ENCODE measurements at regions not wholly inside any gene's neighbourhood (a gene's known extent, or its start where the extent isn't known, plus 50 kb on each side); places are given as distances from the start of the nearest gene placed in this dataset.

GRCh38 chr3:55242921-55243320 is 244.2 kb downstream of the WNT5A start:
- Mint-ChIP-seq H3K27ac (ENCODE audit: unreplicated experiment) (no peak overlapping the region), H3K4me3 (ENCODE audit: unreplicated experiment) (no peak overlapping the region), H3K27me3 (ENCODE audit: unreplicated experiment) (no peaks in the 10 kb centered on the region), H3K4me1 (ENCODE audit: unreplicated experiment) (no peaks in the 10 kb centered on the region), H3K36me3 (ENCODE audit: unreplicated experiment) (no peaks in the 10 kb centered on the region), H3K9me3 (ENCODE audit: unreplicated experiment) (no peaks in the 10 kb centered on the region)
- no peak for TF ChIP-seq CTCF (IDR thresholded peaks at IDR 0.05)
- no peak for DNase-seq (ENCODE audit: extremely low spot score, unreplicated experiment)

GRCh38 chr3:55241098-55241497 is 246.0 kb downstream of the WNT5A start:
- DNase-seq (ENCODE audit: extremely low spot score, unreplicated experiment): no peak
- Mint-ChIP-seq H3K9me3 (ENCODE audit: unreplicated experiment) (no peaks in the 10 kb centered on the region), H3K27me3 (ENCODE audit: unreplicated experiment) (no peaks in the 10 kb centered on the region), H3K4me3 (ENCODE audit: unreplicated experiment) (no peak overlapping the region), H3K36me3 (ENCODE audit: unreplicated experiment) (no peaks in the 10 kb centered on the region), H3K4me1 (ENCODE audit: unreplicated experiment) (no peaks in the 10 kb centered on the region), H3K27ac (ENCODE audit: unreplicated experiment) (no peak overlapping the region)
- no peak for TF ChIP-seq CTCF (IDR thresholded peaks at IDR 0.05)

- Mint-ChIP-seq H3K4me1 (ENCODE audit: unreplicated experiment) (no peaks in the 10 kb centered on the region), H3K36me3 (ENCODE audit: unreplicated experiment) (no peaks in the 10 kb centered on the region), H3K27me3 (ENCODE audit: unreplicated experiment) (peaks cover 2% of the 10 kb centered on the region), H3K4me3 (ENCODE audit: unreplicated experiment) (no peak overlapping the region), H3K27ac (ENCODE audit: unreplicated experiment) (no peak overlapping the region), H3K9me3 (ENCODE audit: unreplicated experiment) (no peaks in the 10 kb centered on the region)
- no peak for DNase-seq (ENCODE audit: extremely low spot score, unreplicated experiment)
- no peak for TF ChIP-seq CTCF (IDR thresholded peaks at IDR 0.05)
Observed at GRCh38 chr3:55235416-55235815, 251.7 kb downstream of the WNT5A start.

- H3K9me3 Mint-ChIP-seq (ENCODE audit: unreplicated experiment): peaks cover 8% of the 10 kb centered on the region
- H3K4me1 Mint-ChIP-seq (ENCODE audit: unreplicated experiment): no peaks in the 10 kb centered on the region
- H3K27ac Mint-ChIP-seq (ENCODE audit: unreplicated experiment): no peak overlapping the region
- no peak for DNase-seq (ENCODE audit: extremely low spot score, unreplicated experiment)
- no peaks in the 10 kb centered on the region for H3K27me3 Mint-ChIP-seq (ENCODE audit: unreplicated experiment)
- TF ChIP-seq CTCF (IDR thresholded peaks at IDR 0.05): no peak
- H3K36me3 Mint-ChIP-seq (ENCODE audit: unreplicated experiment): no peaks in the 10 kb centered on the region
- H3K4me3 Mint-ChIP-seq (ENCODE audit: unreplicated experiment): no peak overlapping the region
Observed at GRCh38 chr3:55226696-55227095, 260.4 kb downstream of the WNT5A start.

GRCh38 chr3:55218577-55218976 is 268.5 kb downstream of the WNT5A start:
- Mint-ChIP-seq H3K27ac (ENCODE audit: unreplicated experiment) (no peak overlapping the region), H3K4me3 (ENCODE audit: unreplicated experiment) (no peak overlapping the region), H3K9me3 (ENCODE audit: unreplicated experiment) (peaks cover 35% of the 10 kb centered on the region), H3K4me1 (ENCODE audit: unreplicated experiment) (peaks cover 2% of the 10 kb centered on the region), H3K27me3 (ENCODE audit: unreplicated experiment) (no peaks in the 10 kb centered on the region), H3K36me3 (ENCODE audit: unreplicated experiment) (peaks cover 6% of the 10 kb centered on the region)
- TF ChIP-seq CTCF (IDR thresholded peaks at IDR 0.05): no peak
- DNase-seq (ENCODE audit: extremely low spot score, unreplicated experiment): no peak

All from osteocyte (in vitro differentiated cells).